ENCODE measurements at regions not wholly inside any gene's neighbourhood (a gene's known extent, or its start where the extent isn't known, plus 50 kb on each side); places are given as distances from the start of the nearest gene placed in this dataset.

- Histone ChIP-seq H3K4me1 (ENCODE audit: control insufficient read depth, insufficient read depth, low read length) (0 out of 2 replicates have a peak, but pooled peaks cover 3% of the 10 kb centered on the region), H3K27ac (ENCODE audit: low read depth, low read length) (no peak overlapping the region), H3K9me3 (ENCODE audit: control insufficient read depth, insufficient read depth, low read depth, low read length) (no peaks in the 10 kb centered on the region), H3K4me3 (ENCODE audit: low read depth, low read length) (no peak overlapping the region), H3K27me3 (ENCODE audit: control insufficient read depth, insufficient read depth, low read length) (peaks cover 27% of the 10 kb centered on the region), H3K9ac (ENCODE audit: low read length) (no peak overlapping the region), H3K36me3 (ENCODE audit: control insufficient read depth, insufficient read depth, low read length) (no peaks in the 10 kb centered on the region)
These were observed 63.0 kb upstream of the RGS7 start for GRCh38 chr1:241419986-241420385.

GRCh38 chr1:241417258-241417657 is 60.3 kb upstream of the RGS7 start:
- Histone ChIP-seq H3K9me3 (ENCODE audit: control insufficient read depth, insufficient read depth, low read depth, low read length) (no peaks in the 10 kb centered on the region), H3K4me3 (ENCODE audit: low read depth, low read length) (no peak overlapping the region), H3K4me1 (ENCODE audit: control insufficient read depth, insufficient read depth, low read length) (no peaks in the 10 kb centered on the region), H3K27ac (ENCODE audit: low read depth, low read length) (no peak overlapping the region), H3K27me3 (ENCODE audit: control insufficient read depth, insufficient read depth, low read length) (peaks cover under 1% of the 10 kb centered on the region; the same call in 1 of the 2 replicates), H3K36me3 (ENCODE audit: control insufficient read depth, insufficient read depth, low read length) (no peaks in the 10 kb centered on the region), H3K9ac (ENCODE audit: low read length) (no peak overlapping the region)

GRCh38 chr1:241413974-241414373 is 57.0 kb upstream of the RGS7 start:
- no peaks in the 10 kb centered on the region for H3K4me1 ChIP-seq (ENCODE audit: control insufficient read depth, insufficient read depth, low read length)
- no peaks in the 10 kb centered on the region for H3K27me3 ChIP-seq (ENCODE audit: control insufficient read depth, insufficient read depth, low read length)
- no peak overlapping the region for H3K27ac ChIP-seq (ENCODE audit: low read depth, low read length)
- H3K9ac ChIP-seq (ENCODE audit: low read length), result no peak overlapping the region
- no peaks in the 10 kb centered on the region for H3K36me3 ChIP-seq (ENCODE audit: control insufficient read depth, insufficient read depth, low read length)
- no peaks in the 10 kb centered on the region for H3K9me3 ChIP-seq (ENCODE audit: control insufficient read depth, insufficient read depth, low read depth, low read length)
- no peak overlapping the region for H3K4me3 ChIP-seq (ENCODE audit: low read depth, low read length)

GRCh38 chr1:241413386-241413785 is 56.4 kb upstream of the RGS7 start:
- Histone ChIP-seq H3K9me3 (ENCODE audit: control insufficient read depth, insufficient read depth, low read depth, low read length) (no peaks in the 10 kb centered on the region), H3K27me3 (ENCODE audit: control insufficient read depth, insufficient read depth, low read length) (no peaks in the 10 kb centered on the region), H3K4me1 (ENCODE audit: control insufficient read depth, insufficient read depth, low read length) (no peaks in the 10 kb centered on the region), H3K36me3 (ENCODE audit: control insufficient read depth, insufficient read depth, low read length) (no peaks in the 10 kb centered on the region), H3K27ac (ENCODE audit: low read depth, low read length) (no peak overlapping the region), H3K4me3 (ENCODE audit: low read depth, low read length) (no peak overlapping the region), H3K9ac (ENCODE audit: low read length) (no peak overlapping the region)

GRCh38 chr1:241412646-241413045 is 55.6 kb upstream of the RGS7 start:
- no peak overlapping the region for H3K27ac ChIP-seq (ENCODE audit: low read depth, low read length)
- H3K36me3 ChIP-seq (ENCODE audit: control insufficient read depth, insufficient read depth, low read length), result no peaks in the 10 kb centered on the region
- no peaks in the 10 kb centered on the region for H3K9me3 ChIP-seq (ENCODE audit: control insufficient read depth, insufficient read depth, low read depth, low read length)
- no peak overlapping the region for H3K9ac ChIP-seq (ENCODE audit: low read length)
- no peak overlapping the region for H3K4me3 ChIP-seq (ENCODE audit: low read depth, low read length)
- no peaks in the 10 kb centered on the region for H3K4me1 ChIP-seq (ENCODE audit: control insufficient read depth, insufficient read depth, low read length)
- no peaks in the 10 kb centered on the region for H3K27me3 ChIP-seq (ENCODE audit: control insufficient read depth, insufficient read depth, low read length)

GRCh38 chr1:241411776-241412338 is 54.9 kb upstream of the RGS7 start:
- H3K36me3 ChIP-seq (ENCODE audit: control insufficient read depth, insufficient read depth, low read length), result no peaks in the 10 kb centered on the region

GRCh38 chr1:241411056-241411775 is 54.2 kb upstream of the RGS7 start:
- Histone ChIP-seq H3K4me1 (ENCODE audit: control insufficient read depth, insufficient read depth, low read length) (no peaks in the 10 kb centered on the region), H3K27ac (ENCODE audit: low read depth, low read length) (no peak overlapping the region), H3K36me3 (ENCODE audit: control insufficient read depth, insufficient read depth, low read length) (no peaks in the 10 kb centered on the region), H3K27me3 (ENCODE audit: control insufficient read depth, insufficient read depth, low read length) (no peaks in the 10 kb centered on the region), H3K9me3 (ENCODE audit: control insufficient read depth, insufficient read depth, low read depth, low read length) (no peaks in the 10 kb centered on the region), H3K9ac (ENCODE audit: low read length) (no peak overlapping the region), H3K4me3 (ENCODE audit: low read depth, low read length) (no peak overlapping the region)

More at GRCh38 chr1:241411776-241412338, 54.9 kb upstream of the RGS7 start:
- no peaks in the 10 kb centered on the region for H3K27me3 ChIP-seq (ENCODE audit: control insufficient read depth, insufficient read depth, low read length)
- H3K9ac ChIP-seq (ENCODE audit: low read length), result no peak overlapping the region
- no peaks in the 10 kb centered on the region for H3K4me1 ChIP-seq (ENCODE audit: control insufficient read depth, insufficient read depth, low read length)
- no peaks in the 10 kb centered on the region for H3K9me3 ChIP-seq (ENCODE audit: control insufficient read depth, insufficient read depth, low read depth, low read length)
- H3K4me3 ChIP-seq (ENCODE audit: low read depth, low read length), result no peak overlapping the region
- H3K27ac ChIP-seq (ENCODE audit: low read depth, low read length), result no peak overlapping the region

GRCh38 chr1:241408170-241408569 is 51.2 kb upstream of the RGS7 start:
- H3K27ac ChIP-seq (ENCODE audit: low read depth, low read length), result no peak overlapping the region
- H3K4me3 ChIP-seq (ENCODE audit: low read depth, low read length), result no peak overlapping the region
- H3K9ac ChIP-seq (ENCODE audit: low read length), result no peak overlapping the region
- no peaks in the 10 kb centered on the region for H3K4me1 ChIP-seq (ENCODE audit: control insufficient read depth, insufficient read depth, low read length)
- H3K9me3 ChIP-seq (ENCODE audit: control insufficient read depth, insufficient read depth, low read depth, low read length), result no peaks in the 10 kb centered on the region
- no peaks in the 10 kb centered on the region for H3K36me3 ChIP-seq (ENCODE audit: control insufficient read depth, insufficient read depth, low read length)
- no peaks in the 10 kb centered on the region for H3K27me3 ChIP-seq (ENCODE audit: control insufficient read depth, insufficient read depth, low read length)
